GM12875 (cell line): ENCODE measurements at regions not wholly inside any gene's neighbourhood (a gene's known extent, or its start where the extent isn't known, plus 50 kb on each side); places are given as distances from the start of the nearest gene placed in this dataset.

Experiments
- H3K4me3 ChIP-seq: one replicate; pipeline ENCODE4 v1.5.1; 2011; ENCODE audit warnings: low read depth, low read length, control low read depth
- TF ChIP-seq, protein P1 (sequence below): IDR thresholded peaks from 2 replicates; pipeline ENCODE4 v1.5.1; 2011; ENCODE audit warnings: low read depth, mild to moderate bottlenecking, control low read depth, inconsistent platforms, low read length, moderate library complexity, borderline replicate concordance; ENCODE audit not compliant: insufficient read depth

DNA sequence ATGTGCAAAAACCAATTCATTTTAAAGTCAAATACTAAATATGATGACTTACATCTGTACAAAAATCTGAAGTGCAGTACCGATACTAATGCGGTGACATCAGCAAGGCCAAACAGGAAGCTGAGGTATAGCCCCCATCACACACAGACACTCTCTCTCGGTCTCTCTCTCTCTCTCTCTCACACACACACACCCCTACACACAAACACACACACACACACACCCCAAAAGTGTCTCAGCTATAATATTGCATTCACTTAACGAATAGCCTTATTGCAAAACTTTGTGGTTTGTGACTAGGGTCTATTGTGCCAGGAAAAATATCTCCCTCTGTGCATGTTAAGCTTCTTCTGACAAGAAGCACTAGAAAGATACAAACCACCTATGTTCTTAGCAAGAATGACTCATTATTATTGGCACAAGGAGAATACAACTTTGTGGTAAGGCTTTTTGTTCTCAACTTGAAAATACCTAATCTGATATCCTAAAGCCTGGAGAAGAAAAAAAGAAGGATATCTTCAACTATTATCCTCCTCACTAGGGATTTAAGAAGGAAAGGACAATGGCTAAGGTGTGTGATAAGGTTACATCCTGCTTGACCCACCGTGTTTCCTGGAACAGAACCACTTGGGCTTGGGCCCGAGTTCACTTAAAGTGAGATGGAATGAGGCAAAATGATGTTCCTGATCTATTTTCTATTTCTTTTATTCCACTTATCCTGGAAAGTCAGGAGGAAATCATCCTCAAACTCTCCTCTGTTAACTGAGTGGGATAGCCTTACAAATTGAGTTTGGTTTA lies 107.1 kb downstream of the NIBAN1 start:
- no peak overlapping the region for H3K4me3 ChIP-seq
- TF ChIP-seq, protein P1, sequence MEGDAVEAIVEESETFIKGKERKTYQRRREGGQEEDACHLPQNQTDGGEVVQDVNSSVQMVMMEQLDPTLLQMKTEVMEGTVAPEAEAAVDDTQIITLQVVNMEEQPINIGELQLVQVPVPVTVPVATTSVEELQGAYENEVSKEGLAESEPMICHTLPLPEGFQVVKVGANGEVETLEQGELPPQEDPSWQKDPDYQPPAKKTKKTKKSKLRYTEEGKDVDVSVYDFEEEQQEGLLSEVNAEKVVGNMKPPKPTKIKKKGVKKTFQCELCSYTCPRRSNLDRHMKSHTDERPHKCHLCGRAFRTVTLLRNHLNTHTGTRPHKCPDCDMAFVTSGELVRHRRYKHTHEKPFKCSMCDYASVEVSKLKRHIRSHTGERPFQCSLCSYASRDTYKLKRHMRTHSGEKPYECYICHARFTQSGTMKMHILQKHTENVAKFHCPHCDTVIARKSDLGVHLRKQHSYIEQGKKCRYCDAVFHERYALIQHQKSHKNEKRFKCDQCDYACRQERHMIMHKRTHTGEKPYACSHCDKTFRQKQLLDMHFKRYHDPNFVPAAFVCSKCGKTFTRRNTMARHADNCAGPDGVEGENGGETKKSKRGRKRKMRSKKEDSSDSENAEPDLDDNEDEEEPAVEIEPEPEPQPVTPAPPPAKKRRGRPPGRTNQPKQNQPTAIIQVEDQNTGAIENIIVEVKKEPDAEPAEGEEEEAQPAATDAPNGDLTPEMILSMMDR, result no peak

DNA sequence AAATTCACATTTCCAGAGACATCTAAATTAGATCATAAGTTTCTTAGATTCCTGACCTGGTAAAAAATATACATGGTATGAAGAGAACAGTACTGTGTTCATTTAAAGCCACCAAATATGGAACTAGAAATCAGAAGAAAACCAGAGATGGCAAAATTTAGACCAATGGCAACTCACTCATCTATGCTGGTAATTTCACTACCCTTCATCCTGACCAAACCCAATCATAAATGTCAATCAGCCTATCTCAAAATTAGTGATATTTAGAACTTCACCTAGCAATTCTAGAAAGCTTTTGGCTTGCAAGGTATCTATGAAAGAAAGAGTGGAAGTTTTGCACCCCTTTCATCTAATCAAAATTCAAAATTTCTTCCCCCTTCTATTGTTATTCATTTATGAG lies 107.7 kb downstream of the NIBAN1 start:
- H3K4me3 ChIP-seq, result no peak overlapping the region
- TF ChIP-seq, protein P1, result no peak

DNA sequence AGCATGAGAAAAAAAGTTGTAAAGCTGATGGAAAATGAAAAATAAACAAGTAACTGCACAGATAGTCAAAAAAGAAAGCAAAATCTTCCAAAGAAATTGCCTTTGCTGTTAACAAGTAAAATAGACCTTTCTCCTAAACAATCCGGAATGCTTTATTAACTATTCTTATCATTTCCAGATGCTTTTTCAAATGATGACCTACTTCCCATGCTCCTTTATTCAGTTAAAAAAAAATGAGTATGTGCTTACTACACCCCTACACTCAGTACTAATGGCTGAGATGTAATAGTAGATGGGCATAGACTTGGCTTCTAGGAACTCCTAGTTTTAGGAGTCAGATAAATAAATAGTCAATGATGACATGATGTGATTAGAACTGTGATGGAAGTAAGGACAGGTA lies 108.5 kb downstream of the NIBAN1 start:
- TF ChIP-seq, protein P1, result no peak
- H3K4me3 ChIP-seq, result no peak overlapping the region

DNA sequence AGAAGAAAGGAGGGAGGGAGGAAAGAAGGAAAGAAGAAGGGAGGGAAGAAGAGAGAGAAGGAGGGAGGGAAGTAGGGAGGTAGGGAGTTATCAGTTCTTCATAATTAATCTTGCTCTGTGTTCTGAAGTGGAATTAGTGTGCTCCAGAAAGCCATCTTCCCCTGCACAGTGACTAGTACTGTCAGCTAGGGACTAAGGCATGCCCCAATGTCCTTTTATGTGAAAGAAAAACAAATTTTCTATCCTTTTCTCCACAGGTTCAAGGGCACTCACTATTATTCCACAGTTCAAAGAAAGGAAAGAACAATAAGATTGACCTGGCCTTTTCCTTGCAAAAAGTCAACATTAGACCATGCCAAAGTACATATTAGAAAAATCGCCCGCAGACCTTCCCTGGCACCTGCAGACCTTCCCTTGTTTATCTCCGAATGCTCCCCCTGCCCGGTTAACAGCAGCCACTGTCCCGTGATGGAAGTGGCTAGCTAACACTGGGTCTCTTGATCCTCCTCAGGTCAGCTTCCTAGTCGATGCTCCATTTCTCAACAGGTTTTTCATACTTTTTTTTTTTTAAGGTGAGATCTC lies 107.2 kb upstream of the EDEM3 start:
- TF ChIP-seq, protein P1, result no peak

DNA sequence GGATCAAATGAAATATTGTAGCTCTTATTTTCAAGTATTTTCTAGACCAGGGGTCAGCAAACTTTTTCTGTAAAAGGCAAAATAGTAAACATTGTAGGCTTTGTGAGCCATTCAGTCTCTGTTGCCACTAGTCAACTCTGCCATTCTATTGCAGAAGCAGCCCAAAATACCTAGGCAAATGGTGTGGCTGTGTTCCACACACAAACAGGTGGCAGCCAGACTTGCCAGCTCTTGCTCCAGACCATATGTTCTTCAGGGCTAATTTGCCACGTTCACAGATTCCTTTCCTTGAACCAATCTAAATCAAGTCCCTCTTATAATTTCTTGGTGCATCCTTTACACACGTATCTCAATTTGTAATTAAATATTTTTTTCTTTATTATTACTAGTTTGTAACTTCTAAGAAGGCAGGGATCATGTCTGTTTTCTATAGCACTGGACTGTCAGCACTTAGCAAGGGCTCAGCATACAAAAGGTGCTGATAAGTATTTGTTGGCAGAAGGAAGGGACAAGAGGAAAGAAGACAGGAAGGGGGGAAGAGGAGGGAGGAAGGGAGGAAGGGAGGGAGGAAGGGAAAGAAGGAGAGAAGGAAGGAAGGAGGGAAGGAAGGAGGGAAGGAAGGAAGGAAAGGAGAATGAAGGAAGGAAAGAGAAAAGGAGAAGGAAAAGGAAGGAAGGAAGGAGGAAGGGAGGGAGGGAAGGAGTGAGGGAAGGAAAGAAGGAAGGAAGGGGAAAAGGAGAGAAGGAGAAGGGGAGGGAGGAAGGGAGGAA lies 106.5 kb upstream of the EDEM3 start:
- H3K4me3 ChIP-seq, result no peak overlapping the region
- TF ChIP-seq, protein P1, result no peak

More for the DNA sequence above, 107.2 kb upstream of the EDEM3 start:
- H3K4me3 ChIP-seq, result no peak overlapping the region

DNA sequence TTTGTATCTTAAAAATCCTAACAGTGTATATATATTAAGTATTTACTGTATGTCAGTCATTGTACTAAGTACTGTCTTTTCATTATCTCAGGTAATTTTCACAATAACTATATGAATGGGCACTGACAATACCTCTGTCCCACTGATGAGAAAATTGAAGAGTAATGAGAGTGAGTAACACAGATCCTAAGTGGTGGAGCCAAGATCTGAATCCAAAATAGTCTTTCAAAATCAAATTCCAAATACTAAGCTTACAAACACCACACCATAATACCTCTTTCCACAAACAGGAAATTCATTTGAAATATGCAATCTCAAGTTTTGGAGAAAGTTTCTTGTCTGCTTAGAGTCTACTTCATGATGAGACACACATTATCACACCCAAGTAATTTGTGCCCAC lies 105.9 kb upstream of the EDEM3 start:
- H3K4me3 ChIP-seq, result no peak overlapping the region
- TF ChIP-seq, protein P1, result no peak
